Glomerular visceral epithelial cell (primary cell): ENCODE measurements at regions not wholly inside any gene's neighbourhood (a gene's known extent, or its start where the extent isn't known, plus 50 kb on each side); places are given as distances from the start of the nearest gene placed in this dataset.

Experiments
- DNase-seq: peaks from one replicate; pipeline ENCODE4 v3.0.0-alpha.2; 2016; ENCODE audit errors: extremely low spot score

- DNase-seq, result no peak
Measured at GRCh38 chr3:80052271-80052670, 284.5 kb upstream of the ROBO1 start.

- DNase-seq, result no peak
Measured at GRCh38 chr3:80051602-80051962, 283.8 kb upstream of the ROBO1 start.

GRCh38 chr3:80050826-80051601 lies 283.2 kb upstream of the ROBO1 start:
- no peak for DNase-seq

- no peak for DNase-seq
Measured at GRCh38 chr3:80043226-80043625, 275.4 kb upstream of the ROBO1 start.

GRCh38 chr3:80040067-80040466 lies 272.3 kb upstream of the ROBO1 start:
- DNase-seq, result no peak

- DNase-seq, result no peak
Measured at GRCh38 chr3:80036176-80036575, 268.4 kb upstream of the ROBO1 start.

- no peak for DNase-seq
Measured at GRCh38 chr3:80035021-80035420, 267.2 kb upstream of the ROBO1 start.

GRCh38 chr3:80023010-80023409 lies 255.2 kb upstream of the ROBO1 start:
- DNase-seq, result no peak

GRCh38 chr3:80018375-80018774 lies 250.6 kb upstream of the ROBO1 start:
- no peak for DNase-seq

- DNase-seq, result no peak
Measured at GRCh38 chr3:80017369-80017768, 249.6 kb upstream of the ROBO1 start.

- DNase-seq, result no peak
Measured at GRCh38 chr3:80014576-80014975, 246.8 kb upstream of the ROBO1 start.

GRCh38 chr3:80010021-80010571 lies 242.3 kb upstream of the ROBO1 start:
- DNase-seq, result no peak

GRCh38 chr3:80007522-80007921 lies 239.7 kb upstream of the ROBO1 start:
- DNase-seq, result no peak

- DNase-seq, result no peak
Measured at GRCh38 chr3:80006315-80006714, 238.5 kb upstream of the ROBO1 start.

- DNase-seq, result no peak
Measured at GRCh38 chr3:80000022-80000421, 232.2 kb upstream of the ROBO1 start.

- no peak for DNase-seq
Measured at GRCh38 chr3:79994397-79994796, 226.6 kb upstream of the ROBO1 start.

- no peak for DNase-seq
Measured at GRCh38 chr3:79986338-79986737, 218.5 kb upstream of the ROBO1 start.

- no peak for DNase-seq
Measured at GRCh38 chr3:79985816-79986215, 218.0 kb upstream of the ROBO1 start.

GRCh38 chr3:79983118-79983517 lies 215.3 kb upstream of the ROBO1 start:
- no peak for DNase-seq

- DNase-seq, result no peak
Measured at GRCh38 chr3:79979990-79980389, 212.2 kb upstream of the ROBO1 start.

GRCh38 chr3:79976466-79976865 lies 208.7 kb upstream of the ROBO1 start:
- DNase-seq, result no peak

- DNase-seq, result no peak
Measured at GRCh38 chr3:79973917-79974595, 206.3 kb upstream of the ROBO1 start.

GRCh38 chr3:79973482-79973881 lies 205.7 kb upstream of the ROBO1 start:
- no peak for DNase-seq
